ENCODE measurements at regions not wholly inside any gene's neighbourhood (a gene's known extent, or its start where the extent isn't known, plus 50 kb on each side); places are given as distances from the start of the nearest gene placed in this dataset.
"Not testable (repeated sequence)": the region's sequence is repeated elsewhere in the genome, so short reads cannot be mapped to it uniquely, and the experiment has no call there.

DNA sequence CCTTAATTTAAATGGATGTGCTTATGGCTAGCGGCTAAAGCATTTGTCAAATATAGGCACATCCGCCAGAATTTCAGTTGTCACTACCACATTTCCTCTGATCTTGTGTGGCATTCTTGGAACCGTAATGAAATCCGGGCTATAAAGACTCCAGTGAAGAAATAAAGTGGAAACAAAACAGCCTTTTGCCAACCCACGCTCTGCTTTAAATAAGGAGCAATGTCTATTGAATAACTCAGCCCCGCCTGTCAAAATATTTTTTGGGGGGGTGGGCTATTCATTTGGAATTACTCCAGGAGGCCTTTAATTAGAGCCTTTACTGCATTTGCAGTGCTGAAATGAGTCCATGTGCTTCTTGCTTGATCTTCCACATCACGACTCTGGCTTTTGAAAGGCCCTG lies 179.6 kb upstream of the RPH3A start:
- 75 to 76% methylated on average over 7 of the region's 7 CpGs for WGBS, 2 donors
- H3K27ac ChIP-seq: no peak overlapping the region
- no peaks in the 10 kb centered on the region for H3K9me3 ChIP-seq
- no peaks in the 10 kb centered on the region for H3K36me3 ChIP-seq
- TF ChIP-seq EP300 (IDR thresholded peaks at IDR 0.05): no peak
- TF ChIP-seq, protein P1, sequence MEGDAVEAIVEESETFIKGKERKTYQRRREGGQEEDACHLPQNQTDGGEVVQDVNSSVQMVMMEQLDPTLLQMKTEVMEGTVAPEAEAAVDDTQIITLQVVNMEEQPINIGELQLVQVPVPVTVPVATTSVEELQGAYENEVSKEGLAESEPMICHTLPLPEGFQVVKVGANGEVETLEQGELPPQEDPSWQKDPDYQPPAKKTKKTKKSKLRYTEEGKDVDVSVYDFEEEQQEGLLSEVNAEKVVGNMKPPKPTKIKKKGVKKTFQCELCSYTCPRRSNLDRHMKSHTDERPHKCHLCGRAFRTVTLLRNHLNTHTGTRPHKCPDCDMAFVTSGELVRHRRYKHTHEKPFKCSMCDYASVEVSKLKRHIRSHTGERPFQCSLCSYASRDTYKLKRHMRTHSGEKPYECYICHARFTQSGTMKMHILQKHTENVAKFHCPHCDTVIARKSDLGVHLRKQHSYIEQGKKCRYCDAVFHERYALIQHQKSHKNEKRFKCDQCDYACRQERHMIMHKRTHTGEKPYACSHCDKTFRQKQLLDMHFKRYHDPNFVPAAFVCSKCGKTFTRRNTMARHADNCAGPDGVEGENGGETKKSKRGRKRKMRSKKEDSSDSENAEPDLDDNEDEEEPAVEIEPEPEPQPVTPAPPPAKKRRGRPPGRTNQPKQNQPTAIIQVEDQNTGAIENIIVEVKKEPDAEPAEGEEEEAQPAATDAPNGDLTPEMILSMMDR (IDR thresholded peaks at IDR 0.05): no peak
- no peak for TF ChIP-seq POLR2AphosphoS5 (IDR thresholded peaks at IDR 0.05)
- TF ChIP-seq POLR2A (IDR thresholded peaks at IDR 0.05): no peak
- H3K4me1 ChIP-seq: peaks cover 0 to 3% (median under 1%) of the 10 kb centered on the region in 4 donors
- H3K4me3 ChIP-seq: no peak overlapping the region
- H3K27me3 ChIP-seq: no peaks in the 10 kb centered on the region
- DNase-seq: no peak
- no peak for ATAC-seq (ENCODE audit: low FRiP score in 2 of 2)

DNA sequence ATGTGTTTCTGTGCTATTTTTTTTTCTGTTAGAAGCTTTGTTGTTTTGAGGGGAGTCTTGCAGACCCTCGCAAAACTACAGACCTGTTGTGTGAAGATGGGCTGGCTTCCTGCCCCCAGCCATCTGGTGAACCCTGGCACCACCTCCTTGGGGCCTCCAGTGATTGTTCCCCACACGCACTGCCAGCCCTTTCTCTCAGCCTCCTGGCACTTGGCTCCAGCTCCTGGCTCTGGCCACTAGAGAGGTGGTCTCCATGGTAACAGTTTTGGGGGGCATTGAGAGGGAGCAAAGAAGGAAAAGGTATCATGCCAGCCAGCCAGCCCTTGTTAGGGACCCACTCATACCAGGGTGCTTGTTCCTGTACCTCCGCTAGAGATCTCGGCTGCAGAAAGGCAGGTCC lies 176.4 kb upstream of the RPH3A start:
- H3K36me3 ChIP-seq: no peaks in the 10 kb centered on the region
- H3K27me3 ChIP-seq: no peaks in the 10 kb centered on the region
- no peaks in the 10 kb centered on the region for H3K9me3 ChIP-seq
- DNase-seq: no peak
- TF ChIP-seq, protein P1 (IDR thresholded peaks at IDR 0.05): no peak
- TF ChIP-seq POLR2AphosphoS5 (IDR thresholded peaks at IDR 0.05) (no peak), EP300 (IDR thresholded peaks at IDR 0.05) (no peak), POLR2A (IDR thresholded peaks at IDR 0.05) (no peak)
- H3K4me1 ChIP-seq: no peaks in the 10 kb centered on the region
- ATAC-seq (ENCODE audit: low FRiP score in 2 of 2): no peak
- WGBS, 2 donors: 62 to 73% methylated on average over 4 of the region's 4 CpGs
- no peak overlapping the region for H3K27ac ChIP-seq
- no peak overlapping the region for H3K4me3 ChIP-seq

DNA sequence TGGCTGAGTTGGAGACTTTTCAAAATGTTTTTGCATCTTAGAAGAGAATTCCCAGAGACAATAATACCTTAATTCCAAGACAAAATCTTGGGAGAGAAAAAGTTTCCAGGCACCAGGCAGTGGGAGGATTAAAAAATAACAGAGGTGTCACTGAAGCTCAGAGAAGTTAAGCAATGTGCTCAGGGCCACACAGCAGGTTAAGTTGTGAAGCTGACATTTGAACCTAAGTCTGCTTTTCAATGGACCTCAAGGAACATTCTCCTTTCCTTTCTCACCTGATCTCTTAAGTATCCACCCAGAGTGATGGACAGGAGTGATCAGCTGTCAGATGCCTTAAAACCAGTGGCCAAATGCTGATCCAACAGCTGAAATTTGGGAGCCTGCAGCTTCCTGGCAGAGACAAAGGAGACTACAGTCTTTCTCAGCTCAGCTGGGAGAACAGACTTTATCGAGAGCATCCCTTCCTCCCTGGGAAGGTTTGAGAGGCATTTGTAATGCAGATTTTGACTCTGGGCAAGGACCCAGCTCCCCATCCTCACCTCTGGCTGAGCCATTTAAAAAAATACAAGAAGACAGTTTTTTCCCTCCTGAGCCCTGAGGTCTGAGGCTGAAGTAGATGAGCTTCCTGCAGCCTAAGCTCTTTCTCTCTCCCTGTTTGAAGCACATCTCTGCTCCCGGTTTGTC lies 174.9 kb upstream of the RPH3A start:
- Histone ChIP-seq H3K4me3 (no peak overlapping the region), H3K4me1 (no peaks in the 10 kb centered on the region), H3K36me3 (no peaks in the 10 kb centered on the region), H3K27me3 (no peaks in the 10 kb centered on the region), H3K9me3 (no peaks in the 10 kb centered on the region), H3K27ac (no peak overlapping the region)
- no peak for TF ChIP-seq EP300 (IDR thresholded peaks at IDR 0.05)
- TF ChIP-seq POLR2A (IDR thresholded peaks at IDR 0.05): no peak
- TF ChIP-seq, protein P1 (IDR thresholded peaks at IDR 0.05): no peak
- TF ChIP-seq POLR2AphosphoS5 (IDR thresholded peaks at IDR 0.05): no peak
- WGBS, 2 donors: 3 to 9% methylated on average over 2 of the region's 2 CpGs
- DNase-seq: no peak
- ATAC-seq (ENCODE audit: low FRiP score in 2 of 2): no peak

DNA sequence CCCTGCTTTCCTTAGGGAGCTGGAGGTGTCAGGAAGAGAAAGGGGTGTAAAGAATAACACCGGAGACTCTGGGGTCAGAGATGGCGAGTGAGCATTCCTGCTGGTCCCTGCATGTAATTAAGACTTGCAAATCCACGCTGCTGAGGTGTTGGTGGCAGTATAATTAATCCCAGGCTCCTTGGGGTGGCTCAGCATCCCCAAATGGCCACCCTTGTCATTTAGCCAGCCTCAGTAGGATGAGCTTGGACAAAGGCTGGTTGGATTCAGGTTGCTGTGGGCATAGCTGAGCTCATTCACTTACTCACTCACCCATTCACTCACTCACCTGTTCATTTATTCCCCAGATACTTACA lies 174.4 kb upstream of the RPH3A start:
- TF ChIP-seq EP300 (IDR thresholded peaks at IDR 0.05) (no peak), POLR2AphosphoS5 (IDR thresholded peaks at IDR 0.05) (no peak), POLR2A (IDR thresholded peaks at IDR 0.05) (no peak)
- TF ChIP-seq, protein P1 (IDR thresholded peaks at IDR 0.05): no peak
- Histone ChIP-seq H3K9me3 (no peaks in the 10 kb centered on the region), H3K27ac (no peak overlapping the region), H3K27me3 (no peaks in the 10 kb centered on the region), H3K4me1 (no peaks in the 10 kb centered on the region), H3K36me3 (no peaks in the 10 kb centered on the region), H3K4me3 (no peak overlapping the region)
- 17 to 24% methylated on average over 3 of the region's 3 CpGs for WGBS, 2 donors
- no peak for DNase-seq
- ATAC-seq (ENCODE audit: low FRiP score in 2 of 2): no peak

DNA sequence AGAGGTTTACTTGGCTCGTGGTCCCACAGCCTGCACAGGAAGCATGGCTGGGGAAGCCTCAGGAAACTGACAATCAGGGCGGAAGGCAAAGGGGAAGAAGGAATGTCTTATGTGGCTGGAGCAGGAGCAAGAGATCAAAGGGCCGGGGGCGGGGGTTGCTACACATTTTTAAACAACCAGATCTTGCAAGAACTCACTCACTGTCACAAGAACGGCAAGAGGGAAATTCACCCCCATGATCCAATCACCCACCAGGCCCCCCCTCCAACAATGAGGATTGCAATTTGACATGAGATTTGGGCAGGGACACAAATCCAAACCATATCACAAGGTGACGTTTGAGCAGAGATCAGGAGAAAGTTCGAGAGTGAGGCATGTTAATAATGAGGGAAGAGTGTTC lies 163.7 kb upstream of the RPH3A start:
- H3K27ac ChIP-seq: no peak overlapping the region
- TF ChIP-seq POLR2A (IDR thresholded peaks at IDR 0.05) (no peak), EP300 (IDR thresholded peaks at IDR 0.05) (no peak), POLR2AphosphoS5 (IDR thresholded peaks at IDR 0.05) (no peak)
- TF ChIP-seq, protein P1 (IDR thresholded peaks at IDR 0.05): no peak
- no peak for DNase-seq
- no peaks in the 10 kb centered on the region for H3K4me1 ChIP-seq
- H3K4me3 ChIP-seq: no peak overlapping the region
- no peak for ATAC-seq (ENCODE audit: low FRiP score in 2 of 2)
- no peaks in the 10 kb centered on the region for H3K9me3 ChIP-seq
- no peaks in the 10 kb centered on the region for H3K27me3 ChIP-seq
- H3K36me3 ChIP-seq: no peaks in the 10 kb centered on the region
- 20 to 31% methylated on average over 7 of the region's 7 CpGs for WGBS, 2 donors

DNA sequence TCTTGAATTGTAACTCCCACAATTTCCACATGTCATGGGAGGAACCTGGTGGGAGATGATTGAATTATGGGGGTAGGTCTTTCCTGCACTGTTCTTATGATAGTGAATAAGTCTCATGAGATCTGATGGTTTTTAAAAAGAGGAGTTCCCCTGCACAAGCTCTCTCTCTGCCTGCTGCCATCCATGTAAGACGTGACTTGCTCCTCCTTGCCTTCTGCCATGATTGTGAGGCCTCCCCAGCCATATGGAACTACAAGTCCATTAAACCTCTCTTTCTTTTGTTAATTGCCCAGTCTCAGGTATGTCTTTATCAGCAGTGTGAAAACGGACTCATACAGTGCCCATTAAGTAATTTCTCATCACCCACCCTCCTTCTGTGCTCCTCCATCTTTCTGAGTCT lies 159.6 kb upstream of the RPH3A start:
- not testable (repeated sequence) for H3K27ac ChIP-seq; H3K36me3 ChIP-seq; H3K27me3 ChIP-seq; ATAC-seq (ENCODE audit: low FRiP score in 2 of 2); DNase-seq; H3K9me3 ChIP-seq; H3K4me1 ChIP-seq; H3K4me3 ChIP-seq
- WGBS, 2 donors: 82 to 89% methylated on average over 2 of the region's 2 CpGs

Measured in upper lobe of left lung (tissue), 6 donors.